H1 (cell line): ENCODE measurements at regions not wholly inside any gene's neighbourhood (a gene's known extent, or its start where the extent isn't known, plus 50 kb on each side); places are given as distances from the start of the nearest gene placed in this dataset.

Source experiments
- CTCF ChIA-PET: fragments of 300-600 bp; sonication (Branson Sonifier 250); formaldehyde crosslinking; loops from one replicate; lab custom pipeline; 2021; ENCODE audit not compliant: partially characterized antibody; lab: Charles Lee
- POLR2A ChIA-PET: fragments of 300-600 bp; sonication (Branson Sonifier 250); formaldehyde crosslinking; loops from one replicate; lab custom pipeline; 2021; ENCODE audit warnings: inconsistent platforms; ENCODE audit not compliant: partially characterized antibody; lab: Charles Lee
- DNase-seq, 2 experiments: peaks; one replicate each; pipeline versions ENCODE4 v3.0.0 to v3.0.0-alpha.2; 2010 to 2022; ENCODE audit warnings: low spot score in 2 of 2, low read depth in 1 of 2, mixed read lengths in 1 of 2
- FAIRE-seq: peaks from 2 replicates; lab custom pipeline; 2011; peaks lifted over from hg19 to GRCh38; lab: Jason Lieb, UNC
- H2AFZ ChIP-seq: 2 replicates; pipeline ENCODE4 v1.8.1; 2012; ENCODE audit warnings: low read length, inconsistent platforms
- H2AK5ac ChIP-seq: 2 replicates; pipeline ENCODE4 v1.6.1; 2013; ENCODE audit warnings: low read depth, low read length
- H2BK120ac ChIP-seq: replicated peaks from 2 replicates; pipeline ENCODE3; 2013; ENCODE audit warnings: low read depth, low read length, inconsistent platforms
- H2BK12ac ChIP-seq: 2 replicates; pipeline ENCODE4 v1.6.1; 2013; ENCODE audit warnings: low read depth, low read length
- H2BK15ac ChIP-seq: 2 replicates; pipeline ENCODE4 v1.6.1; 2013; ENCODE audit warnings: low read length
- H2BK20ac ChIP-seq: 2 replicates; pipeline ENCODE4 v1.6.1; 2013; ENCODE audit warnings: low read length
- H2BK5ac ChIP-seq: 2 replicates; pipeline ENCODE4 v1.6.1; 2013; ENCODE audit warnings: low read depth, low read length
- H3K14ac ChIP-seq: 2 replicates; pipeline ENCODE4 v1.6.1; 2013; ENCODE audit warnings: inconsistent platforms; ENCODE audit not compliant: insufficient read length
- H3K18ac ChIP-seq: 2 replicates; pipeline ENCODE4 v1.6.1; 2013; ENCODE audit warnings: low read length; ENCODE audit errors: extremely low read depth
- H3K23ac ChIP-seq: 2 replicates; pipeline ENCODE4 v1.6.1; 2013; ENCODE audit warnings: inconsistent platforms; ENCODE audit not compliant: insufficient read length
- H3K23me2 ChIP-seq: 2 replicates; pipeline ENCODE4 v1.6.1; 2013; ENCODE audit warnings: low read depth, low read length
- H3K27ac ChIP-seq: 2 replicates; pipeline ENCODE4 v1.6.1; 2011; ENCODE audit warnings: low read depth, low read length, inconsistent platforms
- H3K27me3 ChIP-seq, 4 experiments: replicated peaks in 1 of 4; 1 replicate in 1 of 4; 2 replicates in 3 of 4; pipeline versions ENCODE4 v1.6.1 to v1.8.1; 2011 to 2013; ENCODE audit warnings: low read length in 3 of 4, mild to moderate bottlenecking in 3 of 4, inconsistent platforms in 2 of 4, mixed read lengths in 2 of 4, moderate library complexity in 1 of 4; ENCODE audit not compliant: control insufficient read depth in 3 of 4, insufficient read depth in 3 of 4; ENCODE audit errors: extremely low read depth in 1 of 4
- H3K36me3 ChIP-seq, 4 experiments: 2 replicates each; pipeline versions ENCODE4 v1.6.1 to v1.8.1; 2011 to 2013; ENCODE audit warnings: mild to moderate bottlenecking in 4 of 4, low read length in 3 of 4, moderate library complexity in 2 of 4, control low read depth in 1 of 4, inconsistent platforms in 1 of 4; ENCODE audit not compliant: insufficient read depth in 4 of 4, control insufficient read depth in 2 of 4
- H3K4ac ChIP-seq: replicated peaks from 2 replicates; pipeline ENCODE3; 2013; ENCODE audit warnings: low read length, low read depth, mixed read lengths, inconsistent platforms; ENCODE audit not compliant: insufficient read length
- H3K4me1 ChIP-seq, 4 experiments: replicated peaks in 1 of 4; 1 replicate in 1 of 4; 2 replicates in 3 of 4; pipeline versions ENCODE4 v1.6.1 to v1.8.1; 2011 to 2013; ENCODE audit warnings: low read length in 3 of 4, inconsistent platforms in 2 of 4, mixed read lengths in 1 of 4; ENCODE audit not compliant: insufficient read depth in 4 of 4, control insufficient read depth in 3 of 4
- H3K4me2 ChIP-seq, 2 experiments: 2 replicates each; pipeline versions ENCODE4 v1.6.1 to v1.8.1; 2011 to 2013; ENCODE audit warnings: low read depth in 2 of 2, low read length in 2 of 2, control low read depth in 1 of 2, inconsistent platforms in 1 of 2, mild to moderate bottlenecking in 1 of 2; ENCODE audit not compliant: insufficient read depth in 1 of 2
- H3K4me3 ChIP-seq, 4 experiments: fragments of 200-600, 300-600 bp in 1 of 4; sonication (generic), shearing (Covaris generic), sonication (Bioruptor Twin) in 1 of 4; 2 replicates each; pipeline versions ENCODE4 v1.5.1 to v1.8.1; 2011 to 2016; ENCODE audit warnings: low read length in 4 of 4, low read depth in 3 of 4, control low read depth in 2 of 4, inconsistent platforms in 2 of 4, mild to moderate bottlenecking in 2 of 4, mixed read lengths in 1 of 4, moderate library complexity in 1 of 4; ENCODE audit not compliant: insufficient read depth in 2 of 4; ENCODE audit errors: extremely low read depth in 1 of 4
- H3K56ac ChIP-seq: replicated peaks from 2 replicates; pipeline ENCODE3; 2013; ENCODE audit warnings: low read depth, mild to moderate bottlenecking, mixed read lengths, low read length, inconsistent platforms; ENCODE audit not compliant: insufficient read length
- H3K79me1 ChIP-seq: 2 replicates; pipeline ENCODE4 v1.6.1; 2013; ENCODE audit warnings: low read depth, low read length, control low read depth
- H3K79me2 ChIP-seq, 2 experiments: 2 replicates each; pipeline versions ENCODE4 v1.6.1 to v1.8.1; 2012 to 2013; ENCODE audit warnings: low read length in 2 of 2, mild to moderate bottlenecking in 2 of 2, inconsistent platforms in 1 of 2; ENCODE audit not compliant: insufficient read depth in 2 of 2, control insufficient read depth in 1 of 2
- H3K9ac ChIP-seq, 4 experiments: replicated peaks in 1 of 4; 1 replicate in 1 of 4; 2 replicates in 3 of 4; pipeline versions ENCODE4 v1.6.1 to v1.8.1; 2011 to 2013; ENCODE audit warnings: low read depth in 3 of 4, low read length in 3 of 4, control low read depth in 2 of 4, mild to moderate bottlenecking in 2 of 4, moderate library complexity in 2 of 4, inconsistent platforms in 1 of 4; ENCODE audit errors: extremely low read depth in 1 of 4
- H3K9me3 ChIP-seq, 2 experiments: 2 replicates each; pipeline versions ENCODE4 v1.6.1 to v1.8.1; 2012 to 2013; ENCODE audit warnings: mild to moderate bottlenecking in 2 of 2, moderate library complexity in 2 of 2, control low read depth in 1 of 2, inconsistent platforms in 1 of 2, low read depth in 1 of 2, low read length in 1 of 2, mixed read lengths in 1 of 2; ENCODE audit not compliant: insufficient read depth in 2 of 2
- H4K20me1 ChIP-seq, 2 experiments: replicated peaks in 1 of 2; 2 replicates each; pipeline versions ENCODE3 to v1.8.1; 2011 to 2013; ENCODE audit warnings: inconsistent platforms in 2 of 2, low read length in 2 of 2, mild to moderate bottlenecking in 1 of 2; ENCODE audit not compliant: insufficient read depth in 2 of 2, control insufficient read depth in 1 of 2
- H4K5ac ChIP-seq: 2 replicates; pipeline ENCODE4 v1.6.1; 2013; ENCODE audit warnings: low read length, low read depth, mixed read lengths, inconsistent platforms; ENCODE audit not compliant: insufficient read length
- H4K8ac ChIP-seq: 2 replicates; pipeline ENCODE4 v1.8.0; 2013; ENCODE audit warnings: mild to moderate bottlenecking, moderate library complexity, low read length, inconsistent platforms; ENCODE audit not compliant: insufficient read depth; ENCODE audit errors: extremely low read depth
- H4K91ac ChIP-seq: replicated peaks from 2 replicates; pipeline ENCODE3; 2013; ENCODE audit warnings: low read length, mixed read lengths, inconsistent platforms; ENCODE audit not compliant: insufficient read length
- BCL11A ChIP-seq, 2 experiments: IDR thresholded peaks; one replicate each; pipeline ENCODE4 v1.6.1; 2011; ENCODE audit warnings: low read depth in 2 of 2, low read length in 2 of 2, mild to moderate bottlenecking in 2 of 2
- CBX8 ChIP-seq: fragments of 300-800, 300-1000 bp; sonication (generic); IDR thresholded peaks from 2 replicates; pipeline ENCODE4 v1.7.1; 2016; ENCODE audit warnings: low read depth, low read length, borderline replicate concordance
- FOSL1 ChIP-seq: IDR thresholded peaks from 2 replicates; pipeline ENCODE4 v1.6.1; 2011; ENCODE audit warnings: mild to moderate bottlenecking, low read depth, low read length, moderate library complexity; ENCODE audit not compliant: insufficient read depth
- GTF2F1 ChIP-seq: IDR thresholded peaks from 2 replicates; pipeline ENCODE4 v1.6.1; 2012; ENCODE audit warnings: low read depth, low read length, improper control_type of control experiment, borderline replicate concordance
- HDAC2 ChIP-seq, 2 experiments: fragments of 300-600 bp in 1 of 2; sonication (generic) in 1 of 2; IDR thresholded peaks; 2 replicates each; pipeline ENCODE4 v1.6.1; 2011 to 2012; ENCODE audit warnings: low read depth in 2 of 2, low read length in 2 of 2, mild to moderate bottlenecking in 2 of 2, moderate library complexity in 2 of 2, borderline replicate concordance in 1 of 2, inconsistent platforms in 1 of 2
- HDAC6 ChIP-seq: IDR thresholded peaks from one replicate; pipeline ENCODE4 v1.7.1; 2012; ENCODE audit warnings: low read depth, mild to moderate bottlenecking, inconsistent platforms, low read length, moderate library complexity
- RBBP5 ChIP-seq: IDR thresholded peaks from 2 replicates; pipeline ENCODE4 v1.7.1; 2012; ENCODE audit warnings: low read depth, mild to moderate bottlenecking, inconsistent platforms, low read length, moderate library complexity, borderline replicate concordance
- RXRA ChIP-seq: IDR thresholded peaks from 2 replicates; pipeline ENCODE4 v1.6.1; 2011; ENCODE audit warnings: low read depth, mild to moderate bottlenecking, low read length, moderate library complexity; ENCODE audit not compliant: insufficient read depth
- SIN3A ChIP-seq, 2 experiments: IDR thresholded peaks in 1 of 2; conservative IDR thresholded peaks in 1 of 2; 2 replicates each; pipeline ENCODE4 v1.6.1; 2011 to 2012; ENCODE audit warnings: low read length in 2 of 2, improper control_type of control experiment in 1 of 2, low read depth in 1 of 2, mild to moderate bottlenecking in 1 of 2
- SIX5 ChIP-seq: IDR thresholded peaks from 2 replicates; pipeline ENCODE4 v1.6.1; 2011; ENCODE audit warnings: mild to moderate bottlenecking, low read depth, low read length
- TAF1 ChIP-seq: IDR thresholded peaks from 2 replicates; pipeline ENCODE4 v1.6.1; 2011; ENCODE audit warnings: mild to moderate bottlenecking, low read depth, low read length
- TBP ChIP-seq: IDR thresholded peaks from 2 replicates; pipeline ENCODE4 v1.6.1; 2011; ENCODE audit warnings: low read depth, low read length, improper control_type of control experiment
- WGBS, 2 experiments: shearing (Covaris generic) in 1 of 2; methylation state at CpG; one replicate each; pipeline versions ENCODE4 v1.1.6 to v1.1.7; 2013 to 2015; ENCODE audit warnings: low lambda C conversion rate in 2 of 2, mixed read lengths in 2 of 2, inconsistent platforms in 1 of 2, low coverage in 1 of 2, missing lambda C conversion rate in 1 of 2; ENCODE audit not compliant: insufficient replicate concordance in 2 of 2, insufficient coverage in 1 of 2, insufficient read length in 1 of 2; ENCODE audit errors: extremely low coverage in 1 of 2, missing lambda C conversion rate in 1 of 2; 5-methylcytosine and 5-hydroxymethylcytosine counted together

GRCh38 chr17:33664116-33664840 lies 371.2 kb upstream of the ASIC2 start:
- Histone ChIP-seq H3K27ac (no peak overlapping the region), H3K4me1 (no peaks in the 10 kb centered on the region; a peak in 1 of 7 replicates), H3K36me3 (no peaks in the 10 kb centered on the region), H3K4me2 (no peak overlapping the region), H3K79me2 (no peaks in the 10 kb centered on the region), H3K4ac (no peak overlapping the region), H2BK15ac (no peak overlapping the region), H3K56ac (no peak overlapping the region), H2BK20ac (no peak overlapping the region), H2BK5ac (no peak overlapping the region), H3K4me3 (no peak overlapping the region), H4K20me1 (peaks cover 0 to 2% of the 10 kb centered on the region in 2 experiments), H3K9me3 (no peaks in the 10 kb centered on the region), H4K8ac (no peak overlapping the region), H3K9ac (no peak overlapping the region), H3K23ac (no peak overlapping the region), H3K23me2 (no peaks in the 10 kb centered on the region), H2BK12ac (no peak overlapping the region), H3K18ac (no peak overlapping the region), H2AK5ac (no peak overlapping the region), H3K27me3 (no peaks in the 10 kb centered on the region), H2AFZ (no peak overlapping the region), H3K79me1 (no peaks in the 10 kb centered on the region), H3K14ac (no peak overlapping the region), H4K5ac (no peak overlapping the region), H2BK120ac (no peak overlapping the region), H4K91ac (no peak overlapping the region)
- WGBS, 2 experiments, result 91% methylated on average over 8 of the region's 8 CpGs; no CpG with 5 or more reads in 1 of the 2 experiments
- POLR2A ChIA-PET, result no interaction called here
- FAIRE-seq (no peak), DNase-seq (no peak)
- CTCF ChIA-PET, result interaction anchor here (0.6 to 1.8 kb wide), 6 partner anchors 10 to 456 kb away, joined by 3 to 7 read pairs (median 3); no protein-coding TSS in a partner anchor
- TF ChIP-seq TBP (no peak), BCL11A (IDR thresholded peaks at IDR 0.05; ENCODE audit: low read depth in 2 of 2, low read length in 2 of 2) (no peak), SIX5 (no peak), CBX8 (no peak), HDAC2 (IDR thresholded peaks at IDR 0.05; ENCODE audit: borderline replicate concordance in 1 of 2, low read depth in 2 of 2, low read length in 2 of 2) (no peak), HDAC6 (no peak), RXRA (no peak), TAF1 (no peak), RBBP5 (no peak), GTF2F1 (no peak), FOSL1 (no peak), SIN3A (conservative IDR thresholded peaks at IDR 0.05 in 1 of 2, IDR thresholded peaks at IDR 0.05 in 1 of 2; ENCODE audit: low read depth in 1 of 2, low read length in 2 of 2) (no peak)
